GM18861 (cell line): ENCODE measurements at regions not wholly inside any gene's neighbourhood (a gene's known extent, or its start where the extent isn't known, plus 50 kb on each side); places are given as distances from the start of the nearest gene placed in this dataset.
"Not testable (repeated sequence)": the region's sequence is repeated elsewhere in the genome, so short reads cannot be mapped to it uniquely, and the experiment has no call there.

Experiments used
- ATAC-seq: cut with Tn5 transposase; IDR thresholded peaks from one replicate; pipeline ENCODE4 v1.9.1; 2021; ENCODE audit not compliant: unreplicated experiment

DNA sequence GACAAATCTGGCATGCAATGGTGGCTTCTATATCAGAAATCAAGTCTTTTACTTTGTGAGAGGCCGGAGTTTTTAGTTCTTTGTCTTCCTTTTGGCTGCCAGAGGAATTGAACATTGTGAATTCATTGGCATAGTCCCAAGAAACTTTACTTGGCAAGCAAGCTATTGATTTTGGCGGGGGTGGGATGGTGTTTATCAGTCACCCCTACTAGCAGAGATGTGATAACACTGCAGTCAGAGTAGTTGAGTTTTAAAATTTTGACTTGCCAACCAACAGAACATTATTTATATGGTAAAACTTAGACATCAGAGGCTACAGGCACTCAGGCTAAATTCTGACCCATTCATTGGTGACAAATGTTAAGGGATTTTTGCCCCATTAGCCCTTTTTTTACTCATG lies 129.7 kb downstream of the FAM72C start:
- not testable (repeated sequence) for ATAC-seq

DNA sequence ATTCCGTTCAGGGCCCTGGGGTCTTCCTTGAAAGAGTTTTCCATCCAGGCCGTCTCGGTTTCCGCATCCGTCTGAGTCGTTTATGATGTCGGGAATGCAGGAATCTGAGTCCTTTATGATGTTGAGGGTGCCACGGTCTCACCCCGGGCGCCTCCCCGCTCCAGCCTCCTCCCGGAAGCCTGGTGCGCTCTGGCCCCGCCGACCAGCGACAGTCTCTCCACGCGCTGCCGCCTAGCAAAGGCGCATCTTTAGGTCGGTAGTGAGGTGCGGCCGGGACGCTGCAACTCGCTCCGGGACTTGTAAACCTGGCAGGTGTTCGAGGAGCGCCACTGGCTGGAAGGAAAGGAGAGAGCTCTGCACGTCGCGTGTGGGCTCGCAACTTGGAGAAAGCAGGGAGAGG lies 132.6 kb downstream of the FAM72C start:
- not testable (repeated sequence) for ATAC-seq

DNA sequence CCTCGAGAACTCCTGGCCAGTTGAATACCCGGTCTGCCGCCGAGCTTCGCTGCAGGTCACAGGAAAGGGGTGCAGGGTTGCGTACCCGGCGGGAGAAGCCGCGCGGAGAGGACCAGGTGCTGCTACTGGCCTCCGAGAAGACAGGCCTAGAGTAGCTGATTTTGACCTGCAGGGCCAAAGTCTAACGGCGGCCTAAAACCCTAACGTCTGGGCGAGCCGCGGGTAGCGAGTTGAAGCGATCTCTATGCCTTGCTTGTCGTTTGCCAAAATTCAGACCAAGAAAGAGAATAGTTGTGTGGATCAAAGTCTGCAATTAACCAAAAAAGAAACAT lies 133.2 kb downstream of the FAM72C start:
- not testable (repeated sequence) for ATAC-seq

DNA sequence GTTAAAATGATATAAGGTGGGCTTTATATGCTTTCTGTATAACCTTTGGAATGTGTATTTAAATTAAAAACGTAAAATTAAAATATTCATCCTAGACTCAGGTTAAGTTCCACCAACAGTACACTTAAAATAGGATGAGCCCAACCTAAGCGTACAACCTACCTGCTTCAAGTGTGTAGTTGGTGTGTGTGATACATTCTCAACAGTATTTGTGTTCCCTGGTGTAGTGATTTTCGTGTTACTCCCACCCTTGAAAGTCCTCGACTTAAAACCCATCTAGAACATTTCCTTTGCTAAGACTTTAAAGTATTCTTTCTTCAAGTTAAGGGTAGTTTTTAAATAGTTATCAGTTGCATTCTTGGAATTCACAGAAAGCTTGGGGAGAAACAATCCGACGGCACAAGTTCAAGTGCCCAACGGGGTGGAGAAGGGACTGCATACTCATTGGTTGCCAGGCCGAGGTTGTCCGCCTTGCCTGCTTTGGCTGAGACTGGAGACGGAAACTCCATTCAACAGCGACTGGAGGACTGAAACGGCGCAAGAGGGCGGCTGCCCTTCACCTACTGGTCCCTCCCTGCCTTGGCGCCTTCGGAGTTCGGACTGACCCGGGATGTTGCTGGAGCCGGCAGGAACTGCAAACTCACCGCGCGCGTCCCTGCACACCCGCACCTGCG lies 133.7 kb downstream of the FAM72C start:
- not testable (repeated sequence) for ATAC-seq

DNA sequence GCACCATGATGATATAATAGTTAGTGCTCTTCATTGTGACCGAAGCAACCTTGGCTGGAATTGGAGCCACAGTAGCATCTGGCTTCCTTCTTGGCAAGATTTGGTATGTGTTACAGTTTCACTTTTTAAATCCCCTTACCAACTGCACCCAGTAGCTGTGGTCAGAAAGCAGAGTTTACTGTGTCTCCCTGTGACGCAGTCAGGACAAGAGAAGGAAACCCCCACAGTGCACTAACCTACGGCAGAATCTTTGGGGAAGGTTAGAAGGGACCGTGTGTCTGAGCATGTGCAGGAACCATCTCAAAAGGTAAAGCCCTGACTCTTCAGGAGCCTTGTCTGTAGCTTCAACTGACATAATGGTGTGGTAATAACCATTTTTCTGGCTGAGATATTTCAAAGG lies 138.4 kb downstream of the FAM72C start:
- ATAC-seq: not testable (repeated sequence)

DNA sequence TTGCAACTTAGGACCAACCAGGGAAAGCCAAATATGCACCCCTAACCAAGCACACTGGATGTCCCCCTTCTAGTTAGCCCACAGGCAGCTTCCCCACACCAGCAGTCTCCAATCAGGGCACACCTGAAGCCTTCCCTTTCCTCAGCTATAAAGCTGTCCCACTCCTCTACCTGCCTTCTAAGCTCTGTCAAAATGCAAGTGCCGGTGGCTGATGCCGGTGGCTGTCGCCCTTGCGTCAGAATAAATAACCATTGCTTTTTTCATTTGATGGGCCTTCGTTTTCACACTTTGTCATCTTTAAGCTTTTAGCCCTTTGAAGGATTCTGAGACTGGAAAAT lies 139.4 kb downstream of the FAM72C start:
- not testable (repeated sequence) for ATAC-seq

DNA sequence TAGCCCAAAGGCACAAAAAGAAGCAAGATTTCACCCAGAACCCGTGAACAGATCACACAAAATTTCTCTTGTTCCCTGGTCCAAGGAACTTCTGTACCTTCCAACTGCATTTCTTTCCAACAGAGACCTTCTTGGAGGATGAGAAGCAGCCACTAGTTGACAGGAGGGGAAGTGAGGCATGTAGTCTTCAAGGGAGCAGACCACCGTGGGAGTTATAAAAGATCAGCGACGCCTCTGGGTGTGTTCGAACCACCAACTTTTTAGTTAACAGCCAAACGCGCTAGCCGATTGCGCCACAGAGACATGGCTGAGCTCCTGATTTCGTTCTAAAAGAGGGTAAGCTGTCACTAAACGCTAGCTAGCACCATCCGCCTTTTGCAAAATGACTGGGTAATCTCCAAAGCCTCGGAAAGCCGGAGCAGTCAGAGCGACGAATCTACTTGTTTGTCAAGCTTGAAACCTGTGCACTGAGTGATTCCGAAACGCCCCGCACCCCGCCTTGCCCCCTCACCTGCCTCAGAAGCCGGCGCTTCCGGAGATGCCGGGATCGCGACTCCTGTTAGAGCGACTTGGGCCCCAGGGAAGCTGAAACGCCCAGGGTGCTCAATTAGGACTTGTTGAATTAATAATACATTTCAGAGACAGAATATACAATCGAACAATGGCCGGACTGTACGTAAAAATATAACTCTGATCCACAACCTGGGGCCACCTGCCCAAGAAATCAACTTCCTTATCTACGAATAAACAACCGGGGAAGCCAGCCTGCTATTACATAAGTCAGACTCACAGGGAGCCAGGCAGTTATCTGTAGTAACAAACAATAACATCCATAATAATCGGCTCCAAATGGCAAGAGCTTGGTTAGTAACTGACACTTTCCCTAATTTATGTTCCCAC lies 140.1 kb downstream of the FAM72C start:
- not testable (repeated sequence) for ATAC-seq

DNA sequence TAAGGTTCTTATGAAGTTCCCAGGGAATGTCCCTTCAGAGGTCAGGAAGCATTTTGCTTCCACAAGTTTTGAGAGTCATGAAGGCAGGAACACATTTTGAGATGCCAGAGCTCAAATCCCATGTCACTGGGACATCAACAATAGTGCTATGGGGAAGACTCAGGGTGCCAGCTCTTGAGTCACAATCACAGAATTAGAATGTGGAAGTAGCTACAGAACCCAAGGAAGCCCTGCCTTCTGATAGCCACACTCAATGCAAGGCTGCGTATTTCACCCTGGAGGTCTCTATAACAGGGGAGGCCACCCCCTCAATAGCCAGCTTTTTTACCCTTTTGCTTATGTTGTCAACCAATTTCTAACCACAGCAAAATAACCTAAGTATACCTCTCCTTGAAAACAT lies 145.6 kb downstream of the FAM72C start:
- ATAC-seq: not testable (repeated sequence)

DNA sequence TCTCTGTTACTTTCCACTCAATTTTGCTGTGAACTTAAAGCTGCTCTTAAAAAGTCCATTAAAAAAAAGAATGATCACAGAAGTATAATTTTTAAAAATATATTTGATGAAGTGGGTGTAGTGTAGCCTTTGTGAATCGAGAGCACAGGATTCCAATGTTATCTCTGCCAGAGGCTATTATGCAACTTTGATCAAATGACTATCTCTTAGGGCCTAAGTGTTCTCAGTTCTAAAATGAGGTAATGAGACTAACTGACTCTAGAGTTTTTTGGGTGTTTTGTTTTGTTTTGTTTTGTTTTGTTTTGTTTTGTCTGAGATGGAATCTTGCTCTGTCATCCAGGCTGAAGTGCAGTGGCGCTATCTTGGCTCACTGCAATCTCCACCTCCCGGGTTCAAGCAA lies 147.5 kb downstream of the FAM72C start:
- ATAC-seq: not testable (repeated sequence)

DNA sequence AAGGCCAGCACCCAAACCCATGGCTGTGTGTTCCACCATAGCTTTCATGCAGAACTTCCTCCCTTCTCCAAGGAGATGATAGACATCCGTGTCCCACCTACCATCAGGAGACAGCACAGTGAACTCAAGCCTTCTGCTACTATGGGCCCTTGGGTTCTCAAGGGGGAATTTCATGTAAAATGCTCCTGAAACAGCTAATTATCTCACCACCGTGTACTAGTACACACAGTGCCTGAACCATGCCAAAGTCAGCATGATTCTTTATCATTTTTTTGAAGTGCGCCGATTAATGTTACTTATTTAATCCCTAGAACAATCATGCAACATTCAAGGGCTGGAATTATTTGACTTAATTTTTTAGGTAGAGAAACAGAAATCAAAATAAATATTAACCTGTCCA lies 151.7 kb downstream of the FAM72C start:
- ATAC-seq: not testable (repeated sequence)

DNA sequence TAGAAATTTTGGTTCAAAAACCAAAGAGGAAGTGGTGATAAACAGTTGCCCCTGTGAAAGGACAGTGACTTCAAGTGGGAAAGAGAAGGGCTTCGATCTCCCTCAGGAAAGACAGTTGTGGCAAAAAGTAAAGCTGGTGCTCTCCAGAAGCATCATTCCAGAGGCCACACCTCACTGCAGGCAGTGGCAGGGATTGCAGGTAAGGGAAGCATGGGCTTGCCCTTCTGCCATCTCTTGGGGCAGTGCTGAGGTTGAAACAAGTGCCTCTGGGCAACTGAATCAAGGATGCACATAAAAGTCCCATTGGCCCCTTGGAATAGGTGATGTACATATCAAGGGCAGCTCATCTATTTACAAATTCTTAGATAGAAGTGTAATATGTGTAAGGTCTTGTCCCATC lies 155.4 kb downstream of the FAM72C start:
- not testable (repeated sequence) for ATAC-seq

DNA sequence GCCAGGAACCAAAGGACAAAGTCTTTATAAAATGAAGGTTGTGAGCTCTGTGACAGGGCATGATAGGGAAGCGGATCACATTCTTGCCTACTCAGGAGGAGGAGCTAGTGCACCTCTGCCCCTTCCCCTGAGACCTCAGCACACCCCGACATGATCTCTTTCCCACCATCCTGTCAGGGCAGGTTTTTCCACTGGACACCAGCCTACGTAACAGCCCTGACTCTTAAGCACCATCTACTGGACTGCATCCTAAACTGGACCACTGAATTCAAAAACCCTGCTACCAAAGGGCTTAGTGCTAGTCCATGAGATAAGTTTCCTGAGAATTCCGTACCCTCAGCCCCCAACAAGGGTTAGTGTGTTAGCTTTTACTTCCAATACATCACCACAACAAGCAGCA lies 166.4 kb downstream of the FAM72C start:
- ATAC-seq: not testable (repeated sequence)

DNA sequence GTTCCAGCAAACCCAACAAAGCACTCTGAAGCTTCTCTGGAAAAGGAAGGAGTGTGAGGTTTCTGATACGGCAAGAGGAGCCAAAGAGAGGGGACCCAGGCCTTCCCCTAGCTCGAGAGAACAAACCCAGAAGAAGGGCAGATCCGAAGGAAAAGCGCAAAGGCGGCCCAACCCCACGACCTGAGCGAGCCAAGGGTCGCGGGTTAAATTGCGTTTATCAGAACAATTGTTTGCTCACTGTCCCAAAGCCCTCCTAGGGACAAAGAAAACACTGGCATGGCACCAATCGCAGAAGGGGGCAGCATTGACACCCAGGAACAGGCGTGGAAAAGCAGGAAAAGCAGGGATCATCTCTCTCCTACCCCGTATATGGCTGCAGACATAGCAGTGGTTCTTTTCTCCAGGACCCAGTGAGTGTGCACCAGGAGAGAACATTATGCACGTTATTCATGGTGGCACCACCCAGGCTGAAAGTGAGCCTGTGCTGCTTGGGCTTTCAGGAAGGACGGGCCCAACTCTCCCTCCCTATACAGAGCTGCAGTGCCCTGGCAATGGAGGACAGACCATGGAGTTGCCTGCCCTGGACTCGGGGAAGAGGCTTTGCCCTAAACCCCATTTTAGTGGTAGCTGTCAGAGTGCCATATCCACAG lies 167.0 kb downstream of the FAM72C start:
- ATAC-seq: not testable (repeated sequence)

DNA sequence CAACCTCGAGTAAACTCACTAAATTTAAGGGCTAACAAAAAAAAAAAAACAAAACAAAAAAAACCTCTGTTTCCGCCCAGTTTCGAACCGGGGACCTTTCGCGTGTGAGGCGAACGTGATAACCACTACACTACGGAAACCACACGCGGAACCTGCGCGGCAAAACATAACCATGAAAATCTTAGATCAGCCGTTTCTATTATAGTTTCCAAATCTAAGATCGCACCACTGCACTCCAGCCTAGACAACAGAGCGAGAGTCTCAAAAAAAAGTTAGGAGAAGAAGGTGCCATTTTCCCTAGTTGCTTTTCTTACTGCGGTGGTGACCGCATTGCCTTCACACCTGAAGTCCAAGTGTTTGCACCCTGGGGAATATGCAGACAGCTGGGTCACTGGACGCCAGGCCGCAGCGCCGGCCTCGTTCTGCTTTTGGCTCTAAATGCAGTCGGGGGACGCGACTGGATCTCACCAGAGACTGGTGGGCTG lies 167.8 kb downstream of the FAM72C start:
- ATAC-seq: peak; percentile 62

DNA sequence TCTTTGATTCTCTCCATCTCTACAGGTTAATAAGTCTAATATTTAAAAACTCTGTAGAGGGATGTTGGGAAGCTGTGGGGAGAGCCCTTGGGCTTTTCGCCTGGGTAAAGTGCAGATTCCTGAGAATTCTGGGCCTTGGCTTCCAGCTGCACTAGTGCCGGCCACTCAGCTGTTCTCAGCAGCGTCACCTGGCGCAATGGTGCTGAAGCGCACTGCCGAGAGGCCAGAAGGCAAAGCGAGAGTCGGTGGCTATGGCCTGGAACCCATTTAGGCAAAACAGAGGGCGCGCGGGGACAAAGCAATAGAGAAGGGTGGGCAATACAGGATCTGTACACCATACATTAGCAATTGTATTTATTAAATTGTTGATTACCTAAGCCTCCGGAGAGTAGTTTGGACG lies 168.7 kb downstream of the FAM72C start:
- ATAC-seq: not testable (repeated sequence)

DNA sequence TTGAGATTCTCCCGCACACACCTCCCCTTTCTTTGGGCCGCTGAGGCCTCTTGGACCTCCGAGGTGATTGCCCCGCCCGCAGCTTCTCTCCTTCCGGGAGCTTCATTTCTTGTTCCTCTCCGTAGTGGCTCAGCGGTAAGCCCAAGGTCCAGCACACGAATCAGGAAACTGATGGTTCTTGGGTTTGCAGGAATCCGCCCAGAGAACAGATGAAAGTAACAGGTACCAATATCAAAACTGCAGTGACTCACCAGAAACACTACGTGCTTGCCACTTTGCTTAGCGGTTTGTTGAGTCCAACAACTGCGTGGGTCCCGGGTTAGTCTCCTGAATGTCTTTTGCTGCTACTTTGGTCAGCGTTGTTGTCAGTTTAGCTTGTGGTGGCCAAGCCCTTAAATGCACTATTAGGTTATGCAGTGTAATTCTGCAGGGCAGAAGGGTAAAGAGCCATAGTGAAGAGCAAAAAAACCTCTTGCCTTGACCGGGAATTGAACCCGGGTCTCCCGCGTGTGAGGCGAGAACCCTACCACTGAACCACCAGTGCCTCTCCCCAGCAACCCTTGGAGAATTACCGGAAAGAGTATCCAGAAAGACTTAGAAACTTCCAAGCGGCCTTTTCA lies 172.1 kb downstream of the FAM72C start:
- not testable (repeated sequence) for ATAC-seq

DNA sequence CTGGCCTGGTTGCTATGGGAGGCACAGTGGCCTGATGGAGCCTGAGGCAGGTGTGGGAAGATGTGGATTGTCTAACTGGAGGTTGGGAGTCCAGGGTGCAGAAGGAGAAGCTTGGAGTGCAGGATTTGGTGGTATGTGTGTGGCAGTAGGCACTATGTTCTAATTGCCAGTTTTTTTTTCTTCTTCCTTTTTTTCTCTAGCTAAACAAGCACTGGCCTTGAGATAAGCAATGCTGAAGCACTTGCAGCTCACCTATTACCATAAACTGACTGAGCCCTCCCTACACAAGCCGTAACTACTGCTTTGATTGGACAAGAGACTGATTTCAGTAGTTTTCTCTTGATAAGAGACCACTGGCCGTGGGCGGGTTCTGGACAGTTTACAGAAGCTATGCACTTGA lies 175.4 kb downstream of the FAM72C start:
- not testable (repeated sequence) for ATAC-seq

DNA sequence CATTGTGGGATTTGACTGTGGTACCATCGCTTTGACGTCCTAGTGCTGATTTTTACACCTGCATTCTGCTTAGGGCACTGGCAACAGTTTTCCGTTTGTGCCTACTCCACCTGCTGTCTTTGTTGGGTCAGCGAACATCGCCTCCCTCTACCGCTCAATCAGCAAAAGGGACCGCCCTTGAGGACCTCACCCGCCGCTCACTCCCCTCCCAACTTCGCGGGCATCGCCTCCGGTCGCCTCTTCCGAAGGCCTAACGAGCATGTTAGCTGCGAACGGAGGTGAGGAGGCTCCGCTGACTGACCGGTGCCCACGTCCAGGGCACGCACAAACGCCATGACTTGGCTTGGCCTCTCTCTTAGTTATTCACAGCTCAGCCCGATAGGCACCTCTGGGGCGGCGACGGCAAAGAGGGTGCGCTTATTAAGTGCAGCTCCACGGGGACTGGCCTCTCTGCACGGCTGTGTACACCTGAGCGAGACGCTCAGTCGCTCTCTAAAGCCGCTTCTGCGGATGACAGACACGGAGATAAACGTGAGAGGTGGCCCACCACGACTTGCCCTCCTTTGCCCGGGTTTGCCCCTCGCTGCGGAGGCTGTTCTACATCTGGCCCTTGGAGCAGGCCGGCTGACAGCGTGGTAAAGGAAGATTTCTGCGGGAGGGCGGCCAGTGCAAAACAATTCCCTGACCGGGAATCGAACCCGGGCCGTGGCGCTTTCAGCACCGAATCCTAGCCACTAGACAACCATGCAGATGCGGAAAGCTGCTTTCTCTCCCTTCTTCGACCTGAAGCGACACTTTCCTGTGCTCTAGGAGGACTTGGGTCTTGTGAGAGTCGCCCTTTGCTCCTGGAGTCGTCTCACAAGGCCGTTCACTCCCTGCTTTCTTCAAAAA lies 179.5 kb downstream of the FAM72C start:
- ATAC-seq: not testable (repeated sequence)

DNA sequence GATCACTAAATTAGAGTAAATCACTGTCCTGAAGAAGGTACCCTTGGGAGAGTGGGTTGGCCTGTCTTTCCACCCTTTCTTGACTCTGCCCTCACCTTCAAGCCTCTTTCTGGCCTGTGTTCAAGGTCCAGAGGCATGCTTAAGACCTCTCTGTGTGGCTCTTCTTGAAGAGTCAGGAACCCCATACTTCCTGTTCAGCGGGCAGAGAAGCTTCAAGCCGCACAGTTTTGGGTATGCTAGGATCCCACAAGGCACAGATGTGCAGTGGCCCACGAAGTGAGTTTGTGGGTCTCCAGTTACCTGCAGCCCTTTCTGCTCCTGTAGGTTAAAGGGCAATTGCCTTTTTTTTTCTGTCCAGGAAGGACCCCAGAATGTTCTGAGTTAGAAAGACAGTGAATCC lies 185.4 kb downstream of the FAM72C start:
- not testable (repeated sequence) for ATAC-seq

DNA sequence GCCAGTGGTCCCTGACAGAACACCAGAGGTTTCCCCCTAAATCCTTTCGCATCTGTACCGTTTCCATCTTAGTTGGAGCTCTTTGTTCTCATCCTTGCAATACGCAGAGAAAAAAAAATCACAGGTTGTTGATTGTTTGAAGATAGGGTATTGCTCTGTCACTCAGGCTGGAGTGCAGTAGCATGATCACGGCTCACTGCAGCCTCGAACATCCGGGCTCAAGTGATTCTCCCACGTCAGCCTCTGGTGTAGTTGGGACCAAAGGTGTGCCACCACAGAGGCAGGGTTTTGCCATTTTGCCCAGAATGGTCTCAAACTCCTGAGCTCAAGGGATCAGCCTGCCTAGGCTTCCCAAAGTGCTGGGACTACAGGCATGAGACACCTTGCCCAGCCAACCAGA lies 185.9 kb downstream of the FAM72C start:
- ATAC-seq: not testable (repeated sequence)
